Tibial nerve (tissue), 4 donors: ENCODE measurements at regions not wholly inside any gene's neighbourhood (a gene's known extent, or its start where the extent isn't known, plus 50 kb on each side); places are given as distances from the start of the nearest gene placed in this dataset.

ENCODE experiments used
- EP300 ChIP-seq, 2 donors: sonication (generic); formaldehyde crosslinking; IDR thresholded peaks; one replicate each; pipeline ENCODE4 v1.6.1; 2017; ENCODE audit warnings: antibody characterized with exemption in 2 of 2, mild to moderate bottlenecking in 1 of 2
- POLR2A ChIP-seq, 2 donors: fragments of 450-650 bp; IDR thresholded peaks; one replicate each; pipeline ENCODE4 v1.6.1; 2017; ENCODE audit warnings: antibody characterized with exemption in 2 of 2, mild to moderate bottlenecking in 2 of 2, moderate library complexity in 2 of 2
- TF ChIP-seq, protein P1 (sequence below), 5 experiments: fragments of 200-600 bp in 3 of 5; fragments of 450-650 bp in 2 of 5; sonication (generic) in 3 of 5; IDR thresholded peaks; one replicate each; pipeline ENCODE4 v1.5.1; 2016 to 2019; ENCODE audit warnings: antibody characterized with exemption in 5 of 5, mild to moderate bottlenecking in 3 of 5, moderate library complexity in 2 of 5

DNA sequence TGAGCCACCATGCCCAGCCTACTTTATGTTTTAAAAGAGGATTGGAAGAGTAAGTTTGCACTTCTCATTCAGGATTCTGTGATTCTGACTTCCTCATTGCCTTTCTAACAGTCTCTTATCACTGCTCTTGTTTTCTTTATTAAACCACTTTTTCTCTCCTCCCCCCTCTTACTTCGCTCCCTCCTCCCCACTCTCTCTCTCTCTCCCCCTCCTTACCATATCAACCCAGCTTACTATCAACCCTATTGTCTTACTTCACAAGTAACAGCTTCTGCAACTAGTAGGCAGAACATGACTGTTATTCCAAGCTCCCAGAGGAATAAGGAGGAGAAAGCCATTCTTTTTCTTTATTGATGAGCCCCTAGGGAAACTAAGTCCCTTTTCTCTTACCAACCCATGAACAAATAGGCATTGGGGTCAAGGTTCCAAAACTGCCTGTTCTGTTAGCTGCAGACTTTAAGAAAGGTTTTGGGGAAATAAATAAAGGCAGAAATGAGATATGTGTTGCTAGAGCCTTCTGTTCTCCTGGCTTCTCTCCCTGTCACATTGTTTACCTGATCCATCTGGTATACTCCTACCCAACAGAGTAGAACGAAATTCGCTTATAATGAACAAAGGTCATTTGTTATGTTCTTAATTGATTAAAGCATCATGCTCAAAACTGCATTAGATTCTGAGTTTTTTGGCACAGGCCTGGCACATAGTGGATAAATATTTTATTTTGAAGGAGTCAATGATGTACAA, 56.4 kb upstream of the RASGRP1 start:
- no peak for TF ChIP-seq POLR2A (IDR thresholded peaks at IDR 0.05)
- TF ChIP-seq, protein P1, sequence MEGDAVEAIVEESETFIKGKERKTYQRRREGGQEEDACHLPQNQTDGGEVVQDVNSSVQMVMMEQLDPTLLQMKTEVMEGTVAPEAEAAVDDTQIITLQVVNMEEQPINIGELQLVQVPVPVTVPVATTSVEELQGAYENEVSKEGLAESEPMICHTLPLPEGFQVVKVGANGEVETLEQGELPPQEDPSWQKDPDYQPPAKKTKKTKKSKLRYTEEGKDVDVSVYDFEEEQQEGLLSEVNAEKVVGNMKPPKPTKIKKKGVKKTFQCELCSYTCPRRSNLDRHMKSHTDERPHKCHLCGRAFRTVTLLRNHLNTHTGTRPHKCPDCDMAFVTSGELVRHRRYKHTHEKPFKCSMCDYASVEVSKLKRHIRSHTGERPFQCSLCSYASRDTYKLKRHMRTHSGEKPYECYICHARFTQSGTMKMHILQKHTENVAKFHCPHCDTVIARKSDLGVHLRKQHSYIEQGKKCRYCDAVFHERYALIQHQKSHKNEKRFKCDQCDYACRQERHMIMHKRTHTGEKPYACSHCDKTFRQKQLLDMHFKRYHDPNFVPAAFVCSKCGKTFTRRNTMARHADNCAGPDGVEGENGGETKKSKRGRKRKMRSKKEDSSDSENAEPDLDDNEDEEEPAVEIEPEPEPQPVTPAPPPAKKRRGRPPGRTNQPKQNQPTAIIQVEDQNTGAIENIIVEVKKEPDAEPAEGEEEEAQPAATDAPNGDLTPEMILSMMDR (IDR thresholded peaks at IDR 0.05), result no peak
- no peak for TF ChIP-seq EP300 (IDR thresholded peaks at IDR 0.05)
